Adrenal gland (tissue), 9 donors: ENCODE measurements at regions not wholly inside any gene's neighbourhood (a gene's known extent, or its start where the extent isn't known, plus 50 kb on each side); places are given as distances from the start of the nearest gene placed in this dataset.

ENCODE experiments used
- DNase-seq, 7 donors: peaks; one replicate each; pipeline ENCODE4 v3.0.0-alpha.2; 2019 to 2020
- H3K27ac ChIP-seq, 5 donors: fragments of 200-600 bp; sonication (generic) in 4 of 5; 1 replicate in 3 of 5; 2 replicates in 2 of 5; pipeline versions ENCODE4 v1.5.1 to v1.8.0; 2016 to 2020; ENCODE audit warnings: mild to moderate bottlenecking in 1 of 5
- H3K27me3 ChIP-seq: fragments of 200-600 bp; 2 replicates; pipeline ENCODE4 v1.8.0; 2021
- H3K36me3 ChIP-seq, 2 donors: fragments of 200-600 bp; replicated peaks in 1 of 2; 1 replicate in 1 of 2; 2 replicates in 1 of 2; pipeline versions ENCODE4 v1.5.1 to v1.8.0; 2018 to 2022
- H3K4me1 ChIP-seq, 2 donors: fragments of 200-600 bp; replicated peaks in 1 of 2; 1 replicate in 1 of 2; 2 replicates in 1 of 2; pipeline versions ENCODE4 v1.5.1 to v1.8.0; 2018 to 2021
- H3K4me3 ChIP-seq, 4 donors: fragments of 200-600 bp; sonication (generic) in 3 of 4; one replicate each; pipeline ENCODE4 v1.5.1; 2016 to 2018
- H3K9me3 ChIP-seq, 3 donors: fragments of 200-600 bp; sonication (generic) in 1 of 3; replicated peaks in 1 of 3; 1 replicate in 2 of 3; 2 replicates in 1 of 3; pipeline versions ENCODE4 v1.5.1 to v1.8.0; 2016 to 2021
- CTCF ChIP-seq, 6 experiments: fragments of 450-650 bp in 4 of 6; fragments of 200-600 bp in 2 of 6; sonication (generic) in 1 of 6; IDR thresholded peaks; 1 replicate in 5 of 6; 2 replicates in 1 of 6; pipeline versions ENCODE4 v1.5.1 to v1.8.0; 2016 to 2021; ENCODE audit warnings: antibody characterized with exemption in 6 of 6, mild to moderate bottlenecking in 2 of 6, moderate library complexity in 1 of 6
- POLR2A ChIP-seq, 2 donors: fragments of 450-650 bp; IDR thresholded peaks; one replicate each; pipeline ENCODE4 v1.6.1; 2017; ENCODE audit warnings: antibody characterized with exemption in 2 of 2, mild to moderate bottlenecking in 2 of 2, moderate library complexity in 1 of 2
- WGBS, 4 donors: extraction: QIAGEN DNeasy Blood & Tissue Kit in 2 of 4; methylation state at CpG; one replicate each; pipeline versions ENCODE4 v1.1.5 to v1.1.7; 2013 to 2017; 5-methylcytosine and 5-hydroxymethylcytosine counted together
- intact Hi-C, 2 donors: fragments of 100-400 bp; cut with DNase I; formaldehyde crosslinking; loops; one replicate each; pipeline versions ENCODE4 v1.14.1 to v1.15.0; 2022 to 2023
- donor health status: healthy with polysubstance abuse.
- donor health status: Bipolar disorder and iron deficiency.
- donor health status: DM: yes; HTN: yes; CAD: no.
- donor health status: DM: no; HTN: no; CAD: no.
- donor health status: DM: no; HTN: no; CAD: no.

DNA sequence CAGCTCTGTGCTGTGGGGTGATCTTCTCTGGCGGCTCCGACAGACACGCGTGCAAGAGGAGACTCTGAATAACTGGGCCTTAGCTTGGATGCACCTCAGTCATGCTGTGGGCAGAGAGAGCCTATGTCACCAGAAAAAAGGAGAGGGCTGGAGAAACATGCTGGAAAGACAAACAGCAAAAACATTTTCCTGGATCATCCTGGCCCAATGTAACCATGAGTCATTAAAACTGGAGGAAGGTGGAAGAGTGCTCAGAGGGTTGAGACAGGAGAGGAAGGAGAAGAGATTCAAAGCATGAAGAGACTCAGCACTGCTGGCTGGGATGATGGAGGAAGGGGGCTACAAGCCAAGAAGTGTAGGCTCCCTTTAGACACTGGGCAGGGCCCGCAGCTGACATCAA is 292.0 kb downstream of the CDH26 start:
- TF ChIP-seq CTCF (IDR thresholded peaks at IDR 0.05) = no peak
- TF ChIP-seq POLR2A (IDR thresholded peaks at IDR 0.05) = no peak
- Histone ChIP-seq H3K4me1 (peaks cover 6 to 7% of the 10 kb centered on the region in 2 donors), H3K36me3 (no peaks in the 10 kb centered on the region), H3K9me3 (no peaks in the 10 kb centered on the region), H3K27ac (no peak overlapping the region), H3K4me3 (no peak overlapping the region), H3K27me3 (no peaks in the 10 kb centered on the region)
- no peak for DNase-seq
- WGBS, 4 donors = 94 to 100% (median 97%) methylated on average over 5 of the region's 5 CpGs
- intact Hi-C loops = no loop called here

DNA sequence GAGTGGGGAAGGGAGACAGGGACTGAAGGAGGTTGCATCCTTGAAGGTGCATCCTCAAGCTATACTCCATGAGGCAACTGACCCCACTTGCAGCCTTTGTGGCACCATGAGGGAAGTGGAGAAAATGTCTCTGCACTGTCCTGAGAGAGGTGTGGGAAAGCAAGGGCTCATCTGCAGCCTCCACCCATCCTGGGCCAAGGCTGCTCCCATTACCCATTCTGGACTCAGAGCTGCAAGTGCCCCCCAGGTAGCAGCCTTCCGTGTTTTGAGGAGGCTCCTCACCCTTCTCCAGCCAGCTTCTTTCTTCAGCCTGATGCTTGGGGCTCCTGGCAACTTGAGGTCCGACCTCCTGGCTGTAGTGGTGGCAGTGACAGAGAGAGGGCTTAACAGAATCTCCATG is 294.6 kb downstream of the CDH26 start:
- no peaks in the 10 kb centered on the region for H3K27me3 ChIP-seq
- DNase-seq = no peak
- no peak overlapping the region for H3K4me3 ChIP-seq
- H3K27ac ChIP-seq = no peak overlapping the region
- no peaks in the 10 kb centered on the region for H3K9me3 ChIP-seq
- no peaks in the 10 kb centered on the region for H3K36me3 ChIP-seq
- WGBS, 4 donors = 77 to 94% (median 89%) methylated on average over 2 of the region's 2 CpGs
- peaks cover 17 to 18% of the 10 kb centered on the region in 2 donors for H3K4me1 ChIP-seq
- intact Hi-C loops = no loop called here
- TF ChIP-seq CTCF (IDR thresholded peaks at IDR 0.05) (no peak), POLR2A (IDR thresholded peaks at IDR 0.05) (no peak)

GRCh38 chr20:60253471-60253870 is 295.2 kb downstream of the CDH26 start:
- H3K27me3 ChIP-seq = no peaks in the 10 kb centered on the region
- peaks cover 17 to 18% of the 10 kb centered on the region in 2 donors for H3K4me1 ChIP-seq
- WGBS, 4 donors = 82 to 96% (median 88%) methylated on average over 4 to 6 of the region's 6 CpGs
- TF ChIP-seq POLR2A (IDR thresholded peaks at IDR 0.05) (no peak), CTCF (IDR thresholded peaks at IDR 0.05) (no peak)
- DNase-seq = no peak
- H3K36me3 ChIP-seq = no peaks in the 10 kb centered on the region
- no peak overlapping the region for H3K27ac ChIP-seq
- intact Hi-C loops = no loop called here
- H3K9me3 ChIP-seq = no peaks in the 10 kb centered on the region
- no peak overlapping the region for H3K4me3 ChIP-seq

- H3K36me3 ChIP-seq = no peaks in the 10 kb centered on the region
- peak; percentile 46 to 86 (median 77) for DNase-seq
- no peaks in the 10 kb centered on the region for H3K27me3 ChIP-seq
- H3K9me3 ChIP-seq = no peaks in the 10 kb centered on the region
- H3K4me1 ChIP-seq = peaks cover 17 to 18% of the 10 kb centered on the region in 2 donors
- peak overlapping the region; percentile 24 to 85 (median 43) for H3K27ac ChIP-seq
- TF ChIP-seq POLR2A (IDR thresholded peaks at IDR 0.05) (no peak), CTCF (IDR thresholded peaks at IDR 0.05) (no peak)
- H3K4me3 ChIP-seq = no peak overlapping the region
- intact Hi-C loops = no loop called here
- WGBS, 4 donors = 19 to 32% (median 22%) methylated on average over 6 of the region's 6 CpGs
Observed at GRCh38 chr20:60254901-60255411, 296.7 kb downstream of the CDH26 start.
